PC-3 (cell line): ENCODE measurements at regions not wholly inside any gene's neighbourhood (a gene's known extent, or its start where the extent isn't known, plus 50 kb on each side); places are given as distances from the start of the nearest gene placed in this dataset.

Experiments
- EZH2 ChIP-seq: fragments of 300-600 bp; sonication (generic); IDR thresholded peaks from one replicate; pipeline ENCODE4 v1.6.1; 2017; ENCODE audit warnings: antibody characterized with exemption, mild to moderate bottlenecking, low read length; ENCODE audit not compliant: unreplicated experiment
- EZH2phosphoT487 ChIP-seq: fragments of 300-600 bp; sonication (generic); IDR thresholded peaks from 2 replicates; pipeline ENCODE4 v1.6.1; 2018; ENCODE audit warnings: mild to moderate bottlenecking, antibody characterized with exemption, low read length, borderline replicate concordance
- TF ChIP-seq, protein P1 (sequence below): fragments of 300-600 bp; sonication (generic); conservative IDR thresholded peaks from 2 replicates; pipeline ENCODE4 v1.5.1; 2017; ENCODE audit warnings: antibody characterized with exemption, low read depth, mild to moderate bottlenecking, low read length

DNA sequence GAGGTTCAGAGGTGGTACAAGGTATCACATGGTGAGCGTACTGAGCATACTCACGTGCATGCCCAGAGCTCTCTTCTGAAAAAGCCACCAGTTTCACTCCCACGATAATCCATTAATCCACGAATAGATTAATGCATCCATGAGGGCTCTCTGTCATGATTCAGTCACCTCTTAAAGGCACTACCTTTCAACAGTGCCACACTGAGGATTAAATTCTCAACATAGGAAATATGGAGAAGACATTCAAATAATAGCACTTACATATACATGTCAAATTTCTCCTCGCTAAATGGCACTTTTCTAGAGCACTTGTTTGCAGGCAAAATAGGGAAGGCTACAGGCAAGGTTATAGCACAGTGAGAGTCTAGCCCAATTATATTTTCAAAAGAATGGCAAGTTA lies 825.9 kb downstream of the TRIB2 start:
- TF ChIP-seq, protein P1, sequence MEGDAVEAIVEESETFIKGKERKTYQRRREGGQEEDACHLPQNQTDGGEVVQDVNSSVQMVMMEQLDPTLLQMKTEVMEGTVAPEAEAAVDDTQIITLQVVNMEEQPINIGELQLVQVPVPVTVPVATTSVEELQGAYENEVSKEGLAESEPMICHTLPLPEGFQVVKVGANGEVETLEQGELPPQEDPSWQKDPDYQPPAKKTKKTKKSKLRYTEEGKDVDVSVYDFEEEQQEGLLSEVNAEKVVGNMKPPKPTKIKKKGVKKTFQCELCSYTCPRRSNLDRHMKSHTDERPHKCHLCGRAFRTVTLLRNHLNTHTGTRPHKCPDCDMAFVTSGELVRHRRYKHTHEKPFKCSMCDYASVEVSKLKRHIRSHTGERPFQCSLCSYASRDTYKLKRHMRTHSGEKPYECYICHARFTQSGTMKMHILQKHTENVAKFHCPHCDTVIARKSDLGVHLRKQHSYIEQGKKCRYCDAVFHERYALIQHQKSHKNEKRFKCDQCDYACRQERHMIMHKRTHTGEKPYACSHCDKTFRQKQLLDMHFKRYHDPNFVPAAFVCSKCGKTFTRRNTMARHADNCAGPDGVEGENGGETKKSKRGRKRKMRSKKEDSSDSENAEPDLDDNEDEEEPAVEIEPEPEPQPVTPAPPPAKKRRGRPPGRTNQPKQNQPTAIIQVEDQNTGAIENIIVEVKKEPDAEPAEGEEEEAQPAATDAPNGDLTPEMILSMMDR = no peak
- TF ChIP-seq EZH2 (no peak), EZH2phosphoT487 (no peak)
